K562 (cell line): ENCODE measurements at regions not wholly inside any gene's neighbourhood (a gene's known extent, or its start where the extent isn't known, plus 50 kb on each side); places are given as distances from the start of the nearest gene placed in this dataset.

Source experiments
- ATAC-seq: fragments of 200-7000 bp; cut with Tn5 transposase; 3 replicates; pipeline ENCODE4 v1.9.1; 2020; ENCODE audit warnings: moderate library complexity
- BruUV-seq: library from RNA; stranded (reverse); fragments of 400-500 nt; replicated peaks from 2 replicates; lab custom pipeline; 2021; lab: Mats Ljungman, UMichigan
- CTCF ChIA-PET: fragments of 300-600 bp; formaldehyde crosslinking; extraction: SDS; loops from one replicate; lab custom pipeline; 2021; ENCODE audit warnings: low intra/inter-chr PET ratio; lab: Yijun Ruan, JAX
- POLR2A ChIA-PET: fragments of 300-600, 350-650 bp; sonication (Branson Sonifier 250); formaldehyde crosslinking; extraction: SDS; loops from one replicate; lab custom pipeline; 2021; ENCODE audit warnings: antibody characterized with exemption, inconsistent platforms; lab: Yijun Ruan, JAX
- DNase-seq, 4 experiments: peaks; one replicate each; pipeline versions ENCODE4 v3.0.0 to v3.0.0-alpha.2; 2011 to 2018; ENCODE audit warnings: low spot score in 3 of 4, mixed read lengths in 3 of 4; ENCODE audit errors: extremely low read depth in 1 of 4
- FAIRE-seq: peaks from 2 replicates; lab custom pipeline; 2011; peaks lifted over from hg19 to GRCh38; lab: Jason Lieb, UNC
- H2AFZ ChIP-seq: 2 replicates; pipeline ENCODE4 v1.6.0; 2011; ENCODE audit warnings: low read depth, low read length, control low read depth, inconsistent platforms
- H3K27ac ChIP-seq: fragments of 200-600 bp; 3 replicates; pipeline ENCODE4 v1.8.0; 2011; ENCODE audit warnings: low read depth, mild to moderate bottlenecking, control low read depth, inconsistent platforms, low read length, moderate library complexity, mixed read lengths; ENCODE audit errors: extremely low read depth
- H3K27me3 ChIP-seq, 2 experiments: fragments of 300-600 bp in 1 of 2; 2 replicates in 1 of 2; 3 replicates in 1 of 2; pipeline versions ENCODE4 v1.6.0 to v1.8.0; 2011; ENCODE audit warnings: inconsistent platforms in 2 of 2, low read length in 2 of 2, mild to moderate bottlenecking in 1 of 2, mixed read lengths in 1 of 2, moderate library complexity in 1 of 2; ENCODE audit not compliant: control insufficient read depth in 2 of 2, insufficient read depth in 2 of 2
- H3K36me3 ChIP-seq: fragments of 300-600 bp; 3 replicates; pipeline ENCODE4 v1.8.0; 2011; ENCODE audit warnings: mild to moderate bottlenecking, low read length, inconsistent platforms; ENCODE audit not compliant: control insufficient read depth, insufficient read depth
- H3K4me1 ChIP-seq, 2 experiments: fragments of 200-600 bp in 1 of 2; replicated peaks in 1 of 2; 2 replicates in 1 of 2; 3 replicates in 1 of 2; pipeline versions ENCODE4 v1.5.1 to v1.8.0; 2011; ENCODE audit warnings: inconsistent platforms in 2 of 2, low read length in 2 of 2, mild to moderate bottlenecking in 1 of 2, mixed read lengths in 1 of 2, moderate library complexity in 1 of 2; ENCODE audit not compliant: control insufficient read depth in 2 of 2, insufficient read depth in 2 of 2
- H3K4me2 ChIP-seq: 2 replicates; pipeline ENCODE4 v1.6.1; 2011; ENCODE audit warnings: low read length, control low read depth, inconsistent platforms, mixed read lengths; ENCODE audit not compliant: insufficient read depth
- H3K4me3 ChIP-seq: fragments of 200-600 bp; sonication (generic), shearing (Covaris generic); 2 replicates; pipeline ENCODE4 v1.5.1; 2016; ENCODE audit warnings: control low read depth, inconsistent platforms
- H3K79me2 ChIP-seq: fragments of 200-600 bp; 3 replicates; pipeline ENCODE4 v1.8.0; 2011; ENCODE audit warnings: low read length, inconsistent platforms; ENCODE audit not compliant: control insufficient read depth, insufficient read depth
- H3K9ac ChIP-seq, 2 experiments: 2 replicates each; pipeline versions ENCODE4 v1.6.0 to v1.6.1; 2011; ENCODE audit warnings: low read depth in 2 of 2, low read length in 2 of 2, control low read depth in 1 of 2, inconsistent platforms in 1 of 2, mild to moderate bottlenecking in 1 of 2, mixed read lengths in 1 of 2; ENCODE audit not compliant: insufficient read depth in 1 of 2
- H3K9me1 ChIP-seq: one replicate; pipeline ENCODE4 v1.6.0; 2011; ENCODE audit warnings: inconsistent platforms, mild to moderate bottlenecking, low read length, moderate library complexity; ENCODE audit not compliant: control insufficient read depth, insufficient read depth
- H3K9me3 ChIP-seq: replicated peaks from 2 replicates; pipeline ENCODE4 v1.5.1; 2011; ENCODE audit warnings: low read depth, low read length, inconsistent platforms; ENCODE audit not compliant: control insufficient read depth, insufficient read depth
- H4K20me1 ChIP-seq: replicated peaks from 2 replicates; pipeline ENCODE4 v1.6.1; 2011; ENCODE audit warnings: low read length, inconsistent platforms, mixed read lengths; ENCODE audit not compliant: control insufficient read depth, insufficient read depth
- ARID2 ChIP-seq: fragments of 450-650 bp; IDR thresholded peaks from 2 replicates; pipeline ENCODE4 v1.6.1; 2017; ENCODE audit warnings: antibody characterized with exemption, mild to moderate bottlenecking
- ATF2 ChIP-seq: sonication (generic); formaldehyde crosslinking; IDR thresholded peaks from 2 replicates; pipeline ENCODE4 v1.8.1; 2022; ENCODE audit warnings: missing genetic modification reagents
- DACH1 ChIP-seq: fragments of 450-650 bp; IDR thresholded peaks from 2 replicates; pipeline ENCODE4 v1.6.1; 2018; ENCODE audit not compliant: partially characterized antibody
- GABPB1 ChIP-seq: sonication (generic); formaldehyde crosslinking; IDR thresholded peaks from 2 replicates; pipeline ENCODE4 v1.8.0; 2022; ENCODE audit warnings: mild to moderate bottlenecking, missing genetic modification reagents
- ILK ChIP-seq: fragments of 450-650 bp; IDR thresholded peaks from 2 replicates; pipeline ENCODE4 v1.6.1; 2016; ENCODE audit warnings: missing genetic modification characterization, low read depth, mild to moderate bottlenecking, missing compliant biosample characterization, moderate library complexity, borderline replicate concordance
- PHB ChIP-seq: fragments of 250-450 bp; sonication (Bioruptor Pico); IDR thresholded peaks from 2 replicates; pipeline ENCODE4 v1.5.0; 2021
- SAP30 ChIP-seq: fragments of 200-600 bp; sonication (generic); IDR thresholded peaks from 2 replicates; pipeline ENCODE4 v1.6.1; 2012; ENCODE audit warnings: borderline replicate concordance, low read depth, mild to moderate bottlenecking, moderate library complexity, low read length, control low read depth, inconsistent platforms; ENCODE audit not compliant: insufficient read depth, poor library complexity, severe bottlenecking
- SUPT5H ChIP-seq: fragments of 450-650 bp; IDR thresholded peaks from 2 replicates; pipeline ENCODE4 v1.6.1; 2016
- TBP ChIP-seq: optimal IDR thresholded peaks from 2 replicates; pipeline ENCODE3; 2011; ENCODE audit warnings: low read depth, low read length, improper control_type of control experiment
- VEZF1 ChIP-seq: fragments of 200-800 bp; sonication (Bioruptor generic); IDR thresholded peaks from 2 replicates; pipeline ENCODE4 v1.6.1; 2017; ENCODE audit warnings: missing genetic modification characterization, missing compliant biosample characterization
- ZBTB11 ChIP-seq, 3 experiments: fragments of 200-800 bp in 1 of 3; fragments of 250-450 bp in 1 of 3; fragments of 450-650 bp in 1 of 3; sonication (Bioruptor Pico) in 1 of 3; sonication (Bioruptor generic) in 1 of 3; formaldehyde crosslinking in 1 of 3; IDR thresholded peaks; 2 replicates each; pipeline versions ENCODE4 v1.6.1 to v1.8.0; 2016 to 2022; ENCODE audit warnings: mild to moderate bottlenecking in 2 of 3, missing genetic modification characterization in 2 of 3, missing compliant biosample characterization in 1 of 3, moderate library complexity in 1 of 3
- ZNF175 ChIP-seq: fragments of 200-800 bp; sonication (Bioruptor generic); IDR thresholded peaks from 2 replicates; pipeline ENCODE4 v1.6.1; 2016; ENCODE audit warnings: low read depth, mild to moderate bottlenecking, missing genetic modification characterization, missing compliant biosample characterization
- ZNF445 ChIP-seq: fragments of 250-450 bp; sonication (Bioruptor Pico); IDR thresholded peaks from 2 replicates; pipeline ENCODE4 v1.4.0; 2020; ENCODE audit warnings: low read depth, mild to moderate bottlenecking, moderate library complexity
- WGBS: fragments of 100-300 bp; shearing (Covaris generic); methylation state at CpG from one replicate; pipeline ENCODE4 v1.1.6; 2016; ENCODE audit warnings: low coverage, mixed read lengths; ENCODE audit not compliant: insufficient coverage; ENCODE audit errors: missing lambda C conversion rate; 5-methylcytosine and 5-hydroxymethylcytosine counted together
- in situ Hi-C: fragments of 300-500 bp; cut with MboI; formaldehyde crosslinking; loops from 4 replicates; pipeline ENCODE4 v1.15.0; 2018; ENCODE audit warnings: inconsistent platforms, mixed read lengths
- intact Hi-C: fragments of 100-400 bp; cut with micrococcal nuclease; formaldehyde crosslinking; loops from 2 replicates; pipeline ENCODE4 v1.14.2; 2022
- TF ChIP-seq, protein P1 (sequence below): sonication (generic); formaldehyde crosslinking; IDR thresholded peaks from 2 replicates; pipeline ENCODE4 v1.8.1; 2023; ENCODE audit warnings: mild to moderate bottlenecking, missing genetic modification reagents

DNA sequence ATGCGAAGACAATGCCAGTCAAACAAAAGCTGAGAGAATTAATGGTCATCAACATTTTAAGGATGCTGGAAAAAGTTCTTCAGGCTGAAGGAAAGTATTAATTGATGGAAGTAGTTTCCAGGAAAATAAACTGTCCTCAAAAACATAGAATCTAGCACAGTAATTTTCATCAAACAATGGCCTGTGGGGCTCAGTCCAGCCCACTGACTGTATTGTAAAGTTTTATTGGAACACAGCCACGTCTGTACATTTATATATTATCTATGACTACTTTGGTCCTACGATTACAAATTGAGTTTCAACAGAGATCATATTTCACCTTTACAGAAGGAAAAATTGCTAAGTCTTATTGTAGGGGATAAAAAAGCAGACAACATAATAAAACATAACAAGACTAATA is 484.5 kb downstream of the KCNJ2 start:
- no peaks in the 10 kb centered on the region for H3K36me3 ChIP-seq
- H3K4me1 ChIP-seq = no peaks in the 10 kb centered on the region
- no peak overlapping the region for H3K4me2 ChIP-seq
- H3K9me3 ChIP-seq = no peaks in the 10 kb centered on the region
- ChIA-PET POLR2A (no interaction called here), CTCF (no interaction called here)
- no peak for FAIRE-seq
- in situ Hi-C loops (no loop called here), intact Hi-C loops (no loop called here)
- no peak overlapping the region for H3K4me3 ChIP-seq
- H3K27me3 ChIP-seq = no peaks in the 10 kb centered on the region
- WGBS = 0% methylated on average over 3 of the region's 3 CpGs
- no peaks in the 10 kb centered on the region for H3K9me1 ChIP-seq
- BruUV-seq = no TSS peak
- H2AFZ ChIP-seq = no peak overlapping the region
- no peak for ATAC-seq
- H3K27ac ChIP-seq = no peak overlapping the region
- H4K20me1 ChIP-seq = no peaks in the 10 kb centered on the region
- DNase-seq = no peak
- H3K79me2 ChIP-seq = no peaks in the 10 kb centered on the region
- H3K9ac ChIP-seq = no peak overlapping the region
- no peak for TF ChIP-seq ILK (tag)
- TF ChIP-seq, protein P1, sequence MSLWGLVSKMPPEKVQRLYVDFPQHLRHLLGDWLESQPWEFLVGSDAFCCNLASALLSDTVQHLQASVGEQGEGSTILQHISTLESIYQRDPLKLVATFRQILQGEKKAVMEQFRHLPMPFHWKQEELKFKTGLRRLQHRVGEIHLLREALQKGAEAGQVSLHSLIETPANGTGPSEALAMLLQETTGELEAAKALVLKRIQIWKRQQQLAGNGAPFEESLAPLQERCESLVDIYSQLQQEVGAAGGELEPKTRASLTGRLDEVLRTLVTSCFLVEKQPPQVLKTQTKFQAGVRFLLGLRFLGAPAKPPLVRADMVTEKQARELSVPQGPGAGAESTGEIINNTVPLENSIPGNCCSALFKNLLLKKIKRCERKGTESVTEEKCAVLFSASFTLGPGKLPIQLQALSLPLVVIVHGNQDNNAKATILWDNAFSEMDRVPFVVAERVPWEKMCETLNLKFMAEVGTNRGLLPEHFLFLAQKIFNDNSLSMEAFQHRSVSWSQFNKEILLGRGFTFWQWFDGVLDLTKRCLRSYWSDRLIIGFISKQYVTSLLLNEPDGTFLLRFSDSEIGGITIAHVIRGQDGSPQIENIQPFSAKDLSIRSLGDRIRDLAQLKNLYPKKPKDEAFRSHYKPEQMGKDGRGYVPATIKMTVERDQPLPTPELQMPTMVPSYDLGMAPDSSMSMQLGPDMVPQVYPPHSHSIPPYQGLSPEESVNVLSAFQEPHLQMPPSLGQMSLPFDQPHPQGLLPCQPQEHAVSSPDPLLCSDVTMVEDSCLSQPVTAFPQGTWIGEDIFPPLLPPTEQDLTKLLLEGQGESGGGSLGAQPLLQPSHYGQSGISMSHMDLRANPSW (CRISPR knock-in tag) = no peak
- TF ChIP-seq ZNF175 (CRISPR knock-in tag) = no peak
- no peak for TF ChIP-seq ATF2 (CRISPR knock-in tag)
- no peak for TF ChIP-seq PHB (CRISPR knock-in tag)
- TF ChIP-seq TBP = no peak
- no peak for TF ChIP-seq DACH1
- TF ChIP-seq ZNF445 (CRISPR knock-in tag) = no peak
- TF ChIP-seq ZBTB11 (CRISPR knock-in tag; IDR thresholded peaks at IDR 0.05) = no peak
- TF ChIP-seq SUPT5H = no peak
- TF ChIP-seq SAP30 = no peak
- TF ChIP-seq ARID2 = no peak
- no peak for TF ChIP-seq GABPB1 (CRISPR knock-in tag)
- no peak for TF ChIP-seq VEZF1 (CRISPR knock-in tag)
